ENCODE measurements at regions not wholly inside any gene's neighbourhood (a gene's known extent, or its start where the extent isn't known, plus 50 kb on each side); places are given as distances from the start of the nearest gene placed in this dataset.

DNA sequence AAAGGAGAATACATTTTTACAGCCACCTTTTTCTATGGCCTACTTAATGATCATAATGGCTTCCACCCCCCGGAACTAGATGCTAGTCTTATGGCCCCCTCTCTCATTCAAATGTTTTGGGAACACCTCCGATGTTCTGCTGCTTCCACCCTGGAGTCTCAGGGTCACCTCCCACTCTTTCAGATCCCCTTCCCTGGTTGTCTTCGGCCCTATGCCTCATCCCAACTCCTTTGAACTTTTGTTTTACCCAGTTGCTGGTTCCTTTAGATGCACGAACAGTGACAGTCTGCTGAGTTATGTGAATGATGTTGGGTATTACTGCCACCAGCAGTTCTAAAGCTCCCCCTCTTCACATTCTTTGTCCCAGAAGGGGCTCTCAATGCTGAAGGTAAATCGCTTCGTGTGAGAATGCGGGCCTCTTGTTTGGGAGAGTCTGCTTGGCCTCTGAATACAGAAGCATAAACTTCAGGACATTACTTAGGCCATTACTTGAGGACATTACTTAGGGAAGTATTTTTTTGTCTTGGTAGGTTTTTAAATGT lies 309.1 kb downstream of the SOX4 start:
- Histone ChIP-seq H3K9me3 (ENCODE audit: low read length) (no peaks in the 10 kb centered on the region), H3K79me2 (ENCODE audit: insufficient read depth, low read length) (no peaks in the 10 kb centered on the region), H4K20me1 (ENCODE audit: insufficient read depth, low read length) (no peaks in the 10 kb centered on the region), H3K27me3 (ENCODE audit: insufficient read depth, low read length) (no peaks in the 10 kb centered on the region), H3K9ac (ENCODE audit: low read length) (no peak overlapping the region), H3K36me3 (ENCODE audit: insufficient read depth, low read length) (no peaks in the 10 kb centered on the region), H3K27ac (ENCODE audit: low read depth, low read length, poor library complexity, severe bottlenecking) (no peak overlapping the region), H3K4me2 (ENCODE audit: low read length) (no peak overlapping the region), H3K4me1 (ENCODE audit: insufficient read depth, low read length, severe bottlenecking) (no peaks in the 10 kb centered on the region), H2AFZ (ENCODE audit: low read length) (no peak overlapping the region), H3K4me3 (ENCODE audit: low read depth, low read length, poor library complexity, severe bottlenecking) (no peak overlapping the region), H3F3A (ENCODE audit: insufficient read depth, low read length) (no peaks in the 10 kb centered on the region), H3K9me2 (ENCODE audit: low read depth, low read length) (no peaks in the 10 kb centered on the region)
- TF ChIP-seq, protein P1, sequence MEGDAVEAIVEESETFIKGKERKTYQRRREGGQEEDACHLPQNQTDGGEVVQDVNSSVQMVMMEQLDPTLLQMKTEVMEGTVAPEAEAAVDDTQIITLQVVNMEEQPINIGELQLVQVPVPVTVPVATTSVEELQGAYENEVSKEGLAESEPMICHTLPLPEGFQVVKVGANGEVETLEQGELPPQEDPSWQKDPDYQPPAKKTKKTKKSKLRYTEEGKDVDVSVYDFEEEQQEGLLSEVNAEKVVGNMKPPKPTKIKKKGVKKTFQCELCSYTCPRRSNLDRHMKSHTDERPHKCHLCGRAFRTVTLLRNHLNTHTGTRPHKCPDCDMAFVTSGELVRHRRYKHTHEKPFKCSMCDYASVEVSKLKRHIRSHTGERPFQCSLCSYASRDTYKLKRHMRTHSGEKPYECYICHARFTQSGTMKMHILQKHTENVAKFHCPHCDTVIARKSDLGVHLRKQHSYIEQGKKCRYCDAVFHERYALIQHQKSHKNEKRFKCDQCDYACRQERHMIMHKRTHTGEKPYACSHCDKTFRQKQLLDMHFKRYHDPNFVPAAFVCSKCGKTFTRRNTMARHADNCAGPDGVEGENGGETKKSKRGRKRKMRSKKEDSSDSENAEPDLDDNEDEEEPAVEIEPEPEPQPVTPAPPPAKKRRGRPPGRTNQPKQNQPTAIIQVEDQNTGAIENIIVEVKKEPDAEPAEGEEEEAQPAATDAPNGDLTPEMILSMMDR (IDR thresholded peaks at IDR 0.05; ENCODE audit: low read length), result no peak
- TF ChIP-seq EZH2 (IDR thresholded peaks at IDR 0.05; ENCODE audit: borderline replicate concordance, low read length), result no peak

DNA sequence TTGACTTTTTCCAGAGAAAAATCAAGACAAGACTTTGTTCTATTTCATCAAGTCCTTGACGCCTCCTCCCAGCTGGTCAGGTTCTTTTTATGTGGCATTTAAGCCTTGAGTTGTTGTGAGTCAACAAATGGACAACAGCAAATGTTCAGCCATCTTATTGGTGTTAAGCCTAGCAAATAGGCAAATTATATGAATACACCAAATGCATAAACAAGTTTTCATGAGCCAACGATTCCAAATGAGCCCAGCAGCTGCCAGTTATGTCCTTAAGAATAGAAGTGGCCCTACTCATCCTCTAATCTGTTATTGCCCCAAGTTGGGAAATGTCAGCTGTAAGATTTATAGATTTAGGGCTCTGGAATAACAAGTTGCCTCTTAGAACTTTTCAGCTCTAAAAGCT lies 312.0 kb downstream of the SOX4 start:
- Histone ChIP-seq H3F3A (ENCODE audit: insufficient read depth, low read length) (no peaks in the 10 kb centered on the region), H3K9me3 (ENCODE audit: low read length) (no peaks in the 10 kb centered on the region), H3K27me3 (ENCODE audit: insufficient read depth, low read length) (no peaks in the 10 kb centered on the region), H3K79me2 (ENCODE audit: insufficient read depth, low read length) (no peaks in the 10 kb centered on the region), H4K20me1 (ENCODE audit: insufficient read depth, low read length) (no peaks in the 10 kb centered on the region), H3K9ac (ENCODE audit: low read length) (no peak overlapping the region), H2AFZ (ENCODE audit: low read length) (no peak overlapping the region), H3K4me2 (ENCODE audit: low read length) (no peak overlapping the region), H3K27ac (ENCODE audit: low read depth, low read length, poor library complexity, severe bottlenecking) (no peak overlapping the region), H3K9me2 (ENCODE audit: low read depth, low read length) (no peaks in the 10 kb centered on the region), H3K4me1 (ENCODE audit: insufficient read depth, low read length, severe bottlenecking) (no peaks in the 10 kb centered on the region), H3K4me3 (ENCODE audit: low read depth, low read length, poor library complexity, severe bottlenecking) (no peak overlapping the region), H3K36me3 (ENCODE audit: insufficient read depth, low read length) (no peaks in the 10 kb centered on the region)
- no peak for TF ChIP-seq EZH2 (IDR thresholded peaks at IDR 0.05; ENCODE audit: borderline replicate concordance, low read length)
- TF ChIP-seq, protein P1 (IDR thresholded peaks at IDR 0.05; ENCODE audit: low read length), result no peak

DNA sequence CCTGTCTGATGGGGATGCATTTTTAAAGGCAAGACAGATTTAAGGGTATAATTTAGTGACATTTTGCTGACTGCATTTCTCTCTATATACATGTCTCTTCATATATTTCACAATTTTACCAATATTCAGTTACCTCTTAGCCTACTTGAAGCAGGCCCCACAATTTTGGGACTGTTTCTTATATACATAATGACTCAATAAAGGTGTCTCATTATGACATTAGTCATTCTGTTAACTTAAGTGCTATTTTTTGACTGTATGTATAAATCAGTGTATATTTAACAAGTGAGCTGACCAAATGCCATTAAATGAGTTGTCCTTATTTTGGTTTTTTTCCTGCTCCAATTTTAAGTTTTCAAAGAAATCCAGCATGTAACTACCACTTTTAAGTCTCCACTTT lies 313.3 kb downstream of the SOX4 start:
- no peak for TF ChIP-seq EZH2 (IDR thresholded peaks at IDR 0.05; ENCODE audit: borderline replicate concordance, low read length)
- TF ChIP-seq, protein P1 (IDR thresholded peaks at IDR 0.05; ENCODE audit: low read length), result no peak

More for the DNA sequence above, 313.3 kb downstream of the SOX4 start:
- no peaks in the 10 kb centered on the region for H4K20me1 ChIP-seq (ENCODE audit: insufficient read depth, low read length)
- H3K79me2 ChIP-seq (ENCODE audit: insufficient read depth, low read length), result no peaks in the 10 kb centered on the region
- no peaks in the 10 kb centered on the region for H3K4me1 ChIP-seq (ENCODE audit: insufficient read depth, low read length, severe bottlenecking)
- no peak overlapping the region for H3K4me3 ChIP-seq (ENCODE audit: low read depth, low read length, poor library complexity, severe bottlenecking)
- no peaks in the 10 kb centered on the region for H3F3A ChIP-seq (ENCODE audit: insufficient read depth, low read length)
- no peaks in the 10 kb centered on the region for H3K9me3 ChIP-seq (ENCODE audit: low read length)
- no peaks in the 10 kb centered on the region for H3K9me2 ChIP-seq (ENCODE audit: low read depth, low read length)
- H3K27ac ChIP-seq (ENCODE audit: low read depth, low read length, poor library complexity, severe bottlenecking), result no peak overlapping the region
- H3K9ac ChIP-seq (ENCODE audit: low read length), result no peak overlapping the region
- no peaks in the 10 kb centered on the region for H3K36me3 ChIP-seq (ENCODE audit: insufficient read depth, low read length)
- no peak overlapping the region for H2AFZ ChIP-seq (ENCODE audit: low read length)
- H3K27me3 ChIP-seq (ENCODE audit: insufficient read depth, low read length), result no peaks in the 10 kb centered on the region
- no peak overlapping the region for H3K4me2 ChIP-seq (ENCODE audit: low read length)

Data from OCI-LY1 (cell line).